Loucy (cell line): ENCODE measurements at regions not wholly inside any gene's neighbourhood (a gene's known extent, or its start where the extent isn't known, plus 50 kb on each side); places are given as distances from the start of the nearest gene placed in this dataset.

Source experiments
- H2AFZ ChIP-seq: fragments of 200-600 bp; sonication (generic); 2 replicates; pipeline ENCODE4 v1.6.0; 2016; ENCODE audit warnings: antibody characterized with exemption, mild to moderate bottlenecking, low read length, moderate library complexity
- H3F3A ChIP-seq: fragments of 200-600 bp; 2 replicates; pipeline ENCODE4 v1.6.0; 2016; ENCODE audit warnings: antibody characterized with exemption, low read depth, mild to moderate bottlenecking
- H3K27me3 ChIP-seq: fragments of 200-600 bp; sonication (generic); 2 replicates; pipeline ENCODE4 v1.6.1; 2014; ENCODE audit warnings: low read length, mild to moderate bottlenecking; ENCODE audit not compliant: insufficient read depth, poor library complexity, severe bottlenecking
- H3K36me3 ChIP-seq: fragments of 200-600 bp; sonication (generic); 2 replicates; pipeline ENCODE4 v1.6.1; 2016; ENCODE audit warnings: low read length; ENCODE audit not compliant: insufficient read depth
- H3K4me1 ChIP-seq: fragments of 200-600 bp; sonication (generic); 2 replicates; pipeline ENCODE4 v1.5.1; 2014; ENCODE audit warnings: low read length, mild to moderate bottlenecking; ENCODE audit not compliant: insufficient read depth, poor library complexity, severe bottlenecking
- H3K4me2 ChIP-seq: fragments of 200-600 bp; sonication (generic); 2 replicates; pipeline ENCODE4 v1.6.0; 2014; ENCODE audit warnings: antibody characterized with exemption, low read length, low read depth, mild to moderate bottlenecking; ENCODE audit not compliant: poor library complexity, severe bottlenecking
- H3K4me3 ChIP-seq: fragments of 200-600 bp; sonication (generic); 2 replicates; pipeline ENCODE4 v1.5.1; 2014; ENCODE audit warnings: low read length, mild to moderate bottlenecking, mixed read lengths; ENCODE audit not compliant: poor library complexity, severe bottlenecking
- H3K79me2 ChIP-seq: fragments of 200-600 bp; sonication (generic); 2 replicates; pipeline ENCODE4 v1.6.1; 2014; ENCODE audit warnings: low read length; ENCODE audit not compliant: insufficient read depth
- H3K9ac ChIP-seq: fragments of 200-600 bp; sonication (generic); 2 replicates; pipeline ENCODE4 v1.6.0; 2014; ENCODE audit warnings: mild to moderate bottlenecking, low read depth, low read length, moderate library complexity; ENCODE audit not compliant: poor library complexity, severe bottlenecking
- H3K9me2 ChIP-seq: fragments of 200-600 bp; sonication (generic); replicated peaks from 2 replicates; pipeline ENCODE4 v1.6.1; 2016; ENCODE audit warnings: low read depth, low read length, mixed read lengths
- H3K9me3 ChIP-seq: fragments of 200-600 bp; sonication (generic); 2 replicates; pipeline ENCODE4 v1.6.1; 2014; ENCODE audit warnings: mild to moderate bottlenecking, antibody characterized with exemption, low read length, low read depth; ENCODE audit not compliant: insufficient read depth
- H4K20me1 ChIP-seq: fragments of 200-600 bp; sonication (generic); 2 replicates; pipeline ENCODE4 v1.6.0; 2014; ENCODE audit warnings: antibody characterized with exemption, low read length, mild to moderate bottlenecking; ENCODE audit not compliant: insufficient read depth, poor library complexity, severe bottlenecking
- EZH2phosphoT487 ChIP-seq: fragments of 200-600 bp; IDR thresholded peaks from 2 replicates; pipeline ENCODE4 v1.6.1; 2018; ENCODE audit warnings: antibody characterized with exemption, mild to moderate bottlenecking, moderate library complexity, borderline replicate concordance
- TF ChIP-seq, protein P1 (sequence below): fragments of 200-600 bp; sonication (generic); conservative IDR thresholded peaks from 2 replicates; pipeline ENCODE4 v1.5.1; 2014; ENCODE audit warnings: mild to moderate bottlenecking, antibody characterized with exemption, low read length

DNA sequence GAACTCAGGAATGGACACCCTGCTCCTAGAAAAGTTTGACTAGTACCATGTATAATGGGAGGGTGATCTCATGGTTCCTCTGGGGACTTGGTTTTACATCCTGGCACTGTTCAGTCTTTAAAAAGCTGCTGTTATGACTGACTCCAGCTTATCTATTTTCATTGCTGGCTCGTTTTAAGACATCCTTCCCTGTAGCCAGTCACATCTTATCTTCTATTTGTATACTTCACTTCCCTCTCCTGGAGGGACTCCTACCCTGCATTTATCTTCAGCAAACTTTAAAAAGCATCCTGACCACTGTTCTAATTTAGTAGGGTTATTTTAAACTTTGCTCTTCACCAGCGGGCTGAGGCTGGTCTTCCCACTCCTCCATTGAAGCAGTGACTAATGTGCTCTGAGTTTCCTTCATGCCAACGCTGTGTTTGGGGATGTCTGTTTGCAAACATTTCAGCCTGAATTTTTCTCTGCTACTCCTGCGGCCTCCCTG, 72.9 kb upstream of the ARMC3 start:
- H4K20me1 ChIP-seq: no peaks in the 10 kb centered on the region
- no peak overlapping the region for H3K9ac ChIP-seq
- H3K36me3 ChIP-seq: no peaks in the 10 kb centered on the region
- H3K79me2 ChIP-seq: no peaks in the 10 kb centered on the region
- H3K9me3 ChIP-seq: no peaks in the 10 kb centered on the region
- no peaks in the 10 kb centered on the region for H3F3A ChIP-seq
- H2AFZ ChIP-seq: peak overlapping the region; percentile 24; the same call in 1 of the 2 replicates
- H3K4me3 ChIP-seq: no peak overlapping the region
- no peaks in the 10 kb centered on the region for H3K27me3 ChIP-seq
- H3K4me2 ChIP-seq: peak overlapping the region; percentile 48
- TF ChIP-seq EZH2phosphoT487: no peak
- TF ChIP-seq, protein P1, sequence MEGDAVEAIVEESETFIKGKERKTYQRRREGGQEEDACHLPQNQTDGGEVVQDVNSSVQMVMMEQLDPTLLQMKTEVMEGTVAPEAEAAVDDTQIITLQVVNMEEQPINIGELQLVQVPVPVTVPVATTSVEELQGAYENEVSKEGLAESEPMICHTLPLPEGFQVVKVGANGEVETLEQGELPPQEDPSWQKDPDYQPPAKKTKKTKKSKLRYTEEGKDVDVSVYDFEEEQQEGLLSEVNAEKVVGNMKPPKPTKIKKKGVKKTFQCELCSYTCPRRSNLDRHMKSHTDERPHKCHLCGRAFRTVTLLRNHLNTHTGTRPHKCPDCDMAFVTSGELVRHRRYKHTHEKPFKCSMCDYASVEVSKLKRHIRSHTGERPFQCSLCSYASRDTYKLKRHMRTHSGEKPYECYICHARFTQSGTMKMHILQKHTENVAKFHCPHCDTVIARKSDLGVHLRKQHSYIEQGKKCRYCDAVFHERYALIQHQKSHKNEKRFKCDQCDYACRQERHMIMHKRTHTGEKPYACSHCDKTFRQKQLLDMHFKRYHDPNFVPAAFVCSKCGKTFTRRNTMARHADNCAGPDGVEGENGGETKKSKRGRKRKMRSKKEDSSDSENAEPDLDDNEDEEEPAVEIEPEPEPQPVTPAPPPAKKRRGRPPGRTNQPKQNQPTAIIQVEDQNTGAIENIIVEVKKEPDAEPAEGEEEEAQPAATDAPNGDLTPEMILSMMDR: peak; percentile 41; the same call in 1 of the 2 replicates
- H3K9me2 ChIP-seq: no peaks in the 10 kb centered on the region
- H3K4me1 ChIP-seq: peaks cover 37% of the 10 kb centered on the region

DNA sequence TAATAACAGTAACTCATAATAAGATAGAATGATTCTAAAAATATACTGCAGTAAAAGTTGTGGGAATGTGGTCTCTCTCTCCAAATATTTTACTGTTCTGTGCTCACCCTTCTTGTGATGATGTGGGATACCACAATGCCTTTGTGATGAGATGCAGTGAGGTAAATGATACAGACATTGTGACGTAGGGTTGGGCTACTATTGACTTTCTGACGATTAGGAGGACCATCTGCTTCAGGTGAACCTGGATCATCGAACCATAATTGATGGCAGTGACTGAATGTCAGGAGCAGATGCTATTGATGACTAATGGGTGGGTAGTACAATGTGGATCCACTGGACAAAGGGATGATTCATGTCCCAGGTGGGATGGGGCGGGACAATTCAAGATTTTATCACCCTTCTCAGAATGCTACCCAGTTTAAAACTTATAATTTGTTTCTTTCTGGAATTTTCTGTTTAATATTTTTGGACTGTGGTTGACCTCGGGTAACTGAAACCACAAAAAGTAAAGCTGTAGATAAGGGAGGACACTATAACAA, 73.9 kb upstream of the ARMC3 start:
- no peaks in the 10 kb centered on the region for H3K9me3 ChIP-seq
- no peak overlapping the region for H2AFZ ChIP-seq
- H3K4me3 ChIP-seq: no peak overlapping the region
- TF ChIP-seq, protein P1: no peak
- no peak for TF ChIP-seq EZH2phosphoT487
- H3K4me1 ChIP-seq: peaks cover 37% of the 10 kb centered on the region
- H3K27me3 ChIP-seq: no peaks in the 10 kb centered on the region
- no peaks in the 10 kb centered on the region for H3F3A ChIP-seq
- H3K9me2 ChIP-seq: no peaks in the 10 kb centered on the region
- H3K36me3 ChIP-seq: no peaks in the 10 kb centered on the region
- H3K4me2 ChIP-seq: peak overlapping the region; percentile 48
- H3K9ac ChIP-seq: no peak overlapping the region
- no peaks in the 10 kb centered on the region for H4K20me1 ChIP-seq
- H3K79me2 ChIP-seq: no peaks in the 10 kb centered on the region

DNA sequence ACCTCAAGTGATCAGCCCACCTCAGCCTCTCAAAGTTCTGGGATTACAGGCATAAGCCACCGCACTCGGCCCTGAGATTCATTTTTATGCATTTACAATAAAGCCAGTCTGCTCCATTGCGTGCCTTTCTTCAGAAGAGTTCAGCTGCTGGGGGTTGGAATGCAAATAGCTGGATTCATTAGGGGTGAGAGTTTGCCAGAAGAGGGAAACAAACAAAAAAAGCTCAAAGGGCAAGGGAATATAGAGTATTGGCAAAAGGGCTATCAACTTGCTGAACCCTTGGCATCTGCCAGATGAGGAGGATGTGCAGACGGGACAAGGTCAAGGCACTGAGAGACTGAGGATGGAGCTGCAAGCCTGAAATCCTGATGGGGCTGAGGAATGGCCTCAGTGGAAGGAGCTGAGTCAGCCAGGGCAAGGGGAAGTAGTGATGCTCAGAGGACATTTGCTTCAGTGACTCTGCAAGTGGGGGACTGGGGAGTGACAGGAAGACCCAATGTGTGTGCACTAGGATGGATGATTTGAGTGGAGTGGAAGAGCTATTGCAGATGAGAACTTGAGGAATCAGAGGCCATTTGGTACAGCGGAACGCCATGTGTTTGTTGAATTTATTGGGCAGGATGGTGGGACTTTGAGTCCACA, 75.0 kb upstream of the ARMC3 start:
- Histone ChIP-seq H3K4me2 (no peak overlapping the region), H3K36me3 (no peaks in the 10 kb centered on the region), H3K9me2 (no peaks in the 10 kb centered on the region), H3K27me3 (no peaks in the 10 kb centered on the region), H3K4me3 (no peak overlapping the region), H3K9ac (no peak overlapping the region), H3K4me1 (peaks cover 37% of the 10 kb centered on the region), H3K79me2 (no peaks in the 10 kb centered on the region), H3F3A (no peaks in the 10 kb centered on the region), H4K20me1 (no peaks in the 10 kb centered on the region), H2AFZ (no peak overlapping the region), H3K9me3 (no peaks in the 10 kb centered on the region)
- TF ChIP-seq, protein P1: no peak
- TF ChIP-seq EZH2phosphoT487: no peak
